BLaER1 treated with 17β-estradiol and CSF1 and Interleukin-3, amounts not matched to agents 10 nM and 100 nM (cell line): ENCODE measurements at regions not wholly inside any gene's neighbourhood (a gene's known extent, or its start where the extent isn't known, plus 50 kb on each side); places are given as distances from the start of the nearest gene placed in this dataset.
A peak's percentile ranks its signal among the peaks of the same experiment; 100 is the strongest.
"Not testable (repeated sequence)": the region's sequence is repeated elsewhere in the genome, so short reads cannot be mapped to it uniquely, and the experiment has no call there.

Source experiments
- H3K27ac ChIP-seq, 11 experiments: shearing (Covaris generic); formaldehyde crosslinking; 2 replicates each; pipeline ENCODE4 v1.8.1; 2022
- H3K27me3 ChIP-seq, 11 experiments: shearing (Covaris generic); formaldehyde crosslinking; 2 replicates each; pipeline ENCODE4 v1.8.1; 2022
- H3K36me3 ChIP-seq, 11 experiments: shearing (Covaris generic); formaldehyde crosslinking; 2 replicates each; pipeline ENCODE4 v1.8.1; 2022
- H3K4me1 ChIP-seq, 10 experiments: shearing (Covaris generic); formaldehyde crosslinking; 2 replicates each; pipeline ENCODE4 v1.8.1; 2022
- H3K4me2 ChIP-seq, 11 experiments: shearing (Covaris generic); formaldehyde crosslinking; 2 replicates each; pipeline ENCODE4 v1.8.1; 2022
- H3K4me3 ChIP-seq, 10 experiments: shearing (Covaris generic); formaldehyde crosslinking; 2 replicates each; pipeline ENCODE4 v1.8.1; 2022
- H3K9ac ChIP-seq, 11 experiments: shearing (Covaris generic); formaldehyde crosslinking; 2 replicates each; pipeline ENCODE4 v1.8.1; 2022
- H3K9me3 ChIP-seq, 11 experiments: shearing (Covaris generic); formaldehyde crosslinking; replicated peaks in 1 of 11; 2 replicates each; pipeline ENCODE4 v1.8.1; 2022
- H4K20me1 ChIP-seq, 11 experiments: shearing (Covaris generic); formaldehyde crosslinking; 2 replicates each; pipeline ENCODE4 v1.8.1; 2022
- Cebpa-rat ChIP-seq, 11 experiments: shearing (Covaris generic); IDR thresholded peaks; 2 replicates each; pipeline ENCODE4 v1.8.1; 2022

DNA sequence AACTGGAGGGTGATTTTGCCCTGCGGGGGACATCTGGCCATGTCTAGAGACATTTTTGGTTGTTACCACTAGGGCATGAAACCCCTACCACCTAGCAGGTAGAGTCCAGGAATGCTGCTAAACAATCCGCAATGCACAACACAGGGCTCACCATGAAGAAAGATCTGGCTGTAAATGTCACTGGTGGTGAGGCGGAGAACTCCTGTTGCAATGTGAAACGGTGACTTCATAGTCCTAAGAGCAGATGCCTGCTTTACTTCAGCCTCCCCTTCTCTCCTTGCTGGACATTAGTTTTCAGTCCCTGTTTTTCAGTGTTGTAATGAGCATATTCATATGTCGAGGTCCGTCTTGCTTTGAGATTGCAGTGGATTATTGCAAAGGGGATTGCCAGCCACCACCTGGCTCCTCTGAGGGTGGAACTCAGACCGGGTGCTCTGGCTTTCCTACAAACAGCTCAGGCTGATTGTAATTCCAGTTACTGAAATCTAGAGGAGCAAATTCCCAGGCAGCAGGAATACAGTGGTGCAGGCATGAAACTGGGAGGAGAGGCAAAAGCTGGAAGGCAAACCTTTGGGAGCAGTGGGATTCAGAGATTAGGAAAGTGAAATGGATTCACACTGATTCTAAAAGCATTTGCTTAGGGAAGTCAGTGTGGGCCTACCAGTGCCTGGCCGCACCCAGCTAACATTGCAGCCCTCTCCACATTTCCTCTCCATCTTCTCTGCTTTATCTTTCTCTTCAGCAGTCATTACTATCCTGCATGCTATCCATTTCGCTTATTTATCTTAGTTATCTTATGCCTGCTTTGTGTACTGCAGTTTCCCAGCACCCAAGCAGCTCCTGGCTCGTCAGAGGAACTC lies 76.1 kb upstream of the PCDH8 start:
- no peak for TF ChIP-seq Cebpa-rat (IDR thresholded peaks at IDR 0.05)
- Histone ChIP-seq H4K20me1 (no peaks in the 10 kb centered on the region), H3K4me3 (no peak overlapping the region), H3K36me3 (no peaks in the 10 kb centered on the region), H3K4me2 (peak overlapping the region in 2 of 11 experiments; percentile 67 to 78; a peak in 4 of 22 replicates), H3K4me1 (peaks cover 0 to 72% (median 9%) of the 10 kb centered on the region in 10 experiments; a peak in 14 of 20 replicates), H3K9ac (no peak overlapping the region), H3K27me3 (no peaks in the 10 kb centered on the region), H3K9me3 (no peaks in the 10 kb centered on the region), H3K27ac (no peak overlapping the region)

DNA sequence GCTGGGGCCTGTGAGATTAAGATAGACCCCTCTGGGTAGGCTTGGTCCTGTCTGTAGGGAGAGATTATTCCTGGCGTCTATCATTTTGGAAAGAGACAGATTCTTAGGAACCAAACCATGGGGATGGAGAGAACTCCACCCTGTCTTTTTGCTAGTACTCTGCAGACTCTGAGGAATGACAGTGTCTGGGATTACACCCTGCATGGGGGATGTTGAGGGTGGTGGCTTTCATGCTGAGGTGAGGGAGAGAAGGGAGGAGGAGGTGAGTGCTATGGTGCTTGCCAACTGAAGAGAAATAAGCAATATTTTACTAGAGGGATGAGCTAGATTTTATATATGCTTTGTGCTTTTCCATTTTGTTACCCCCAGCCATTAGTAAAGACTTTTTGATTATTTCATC lies 74.5 kb upstream of the PCDH8 start:
- Histone ChIP-seq H3K9ac (no peak overlapping the region), H3K27ac (no peak overlapping the region), H3K4me3 (no peak overlapping the region), H3K9me3 (peaks cover 0 to 1% (median 0%) of the 10 kb centered on the region in 11 experiments; a peak in 1 of 22 replicates), H3K4me2 (peak overlapping the region in 2 of 11 experiments; percentile 61 to 73; a peak in 4 of 22 replicates), H3K36me3 (no peaks in the 10 kb centered on the region), H3K4me1 (peaks cover 0 to 75% (median 9%) of the 10 kb centered on the region in 10 experiments; a peak in 14 of 20 replicates), H4K20me1 (no peaks in the 10 kb centered on the region), H3K27me3 (no peaks in the 10 kb centered on the region)
- no peak for TF ChIP-seq Cebpa-rat (IDR thresholded peaks at IDR 0.05)

DNA sequence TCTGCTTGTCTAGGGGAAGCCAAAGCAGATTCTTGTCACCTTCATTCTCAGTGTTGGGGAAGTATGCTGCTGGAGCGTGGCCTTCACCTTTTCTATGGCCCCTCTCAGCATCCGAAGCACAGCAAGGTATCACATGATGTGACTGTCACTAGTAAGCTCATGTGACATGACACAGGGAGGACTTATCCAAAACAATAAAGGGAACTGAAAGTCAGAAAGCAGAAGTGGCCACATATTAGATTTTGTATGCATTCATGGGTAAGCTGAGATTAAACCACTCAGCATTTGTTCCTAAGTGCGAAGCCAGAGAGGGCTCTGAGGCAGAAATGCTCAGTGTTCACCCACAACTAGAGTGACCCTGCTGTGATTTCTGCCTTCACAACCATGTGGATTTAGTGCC lies 72.8 kb upstream of the PCDH8 start:
- peak overlapping the region in 5 of 11 experiments; percentile 22 to 82 (median 74); a peak in 8 of 22 replicates for H3K27ac ChIP-seq
- no peaks in the 10 kb centered on the region for H3K27me3 ChIP-seq
- peak overlapping the region in 2 of 11 experiments; percentile 12 to 50; a peak in 3 of 22 replicates for H3K9ac ChIP-seq
- H3K4me3 ChIP-seq = no peak overlapping the region
- H3K9me3 ChIP-seq = peaks cover 0 to 9% (median 0%) of the 10 kb centered on the region in 11 experiments; a peak in 5 of 22 replicates
- no peaks in the 10 kb centered on the region for H3K36me3 ChIP-seq
- no peak for TF ChIP-seq Cebpa-rat (IDR thresholded peaks at IDR 0.05)
- H4K20me1 ChIP-seq = no peaks in the 10 kb centered on the region
- peak overlapping the region in 6 of 11 experiments; percentile 5 to 73 (median 46); a peak in 11 of 22 replicates for H3K4me2 ChIP-seq
- H3K4me1 ChIP-seq = peaks cover 0 to 65% (median 9%) of the 10 kb centered on the region in 10 experiments; a peak in 14 of 20 replicates

DNA sequence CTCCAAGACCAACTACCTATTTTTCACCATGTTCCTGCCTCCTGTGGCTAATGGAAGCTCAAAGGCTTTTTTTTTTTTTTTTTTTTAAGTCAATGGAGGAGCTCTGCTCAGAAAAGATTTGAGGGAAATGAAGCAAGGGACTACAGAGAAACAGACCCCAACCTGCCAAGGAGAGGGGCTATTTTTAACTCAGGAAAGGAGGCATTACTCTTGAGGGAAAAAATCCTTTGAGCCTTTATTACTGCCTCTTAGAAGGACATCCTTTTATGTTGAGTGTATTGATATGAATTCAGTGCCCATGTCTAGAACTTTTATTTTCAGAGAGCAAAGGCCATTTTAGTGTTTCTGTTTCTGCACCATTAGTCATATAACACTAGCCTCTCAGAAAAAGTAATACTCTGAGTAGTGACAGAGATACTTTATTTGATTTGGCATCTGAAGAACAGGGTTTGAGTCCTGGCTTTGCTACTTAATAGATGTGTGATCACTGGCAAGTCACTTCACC lies 68.1 kb upstream of the PCDH8 start:
- TF ChIP-seq Cebpa-rat (IDR thresholded peaks at IDR 0.05) = no peak
- Histone ChIP-seq H3K27ac (no peak overlapping the region), H3K36me3 (no peaks in the 10 kb centered on the region), H3K9me3 (peaks cover 0 to 9% (median 0%) of the 10 kb centered on the region in 11 experiments; a peak in 5 of 22 replicates), H4K20me1 (no peaks in the 10 kb centered on the region), H3K9ac (no peak overlapping the region), H3K4me3 (no peak overlapping the region), H3K4me1 (peaks cover 0 to 22% (median 5%) of the 10 kb centered on the region in 10 experiments; a peak in 14 of 20 replicates), H3K27me3 (no peaks in the 10 kb centered on the region), H3K4me2 (no peak overlapping the region)

DNA sequence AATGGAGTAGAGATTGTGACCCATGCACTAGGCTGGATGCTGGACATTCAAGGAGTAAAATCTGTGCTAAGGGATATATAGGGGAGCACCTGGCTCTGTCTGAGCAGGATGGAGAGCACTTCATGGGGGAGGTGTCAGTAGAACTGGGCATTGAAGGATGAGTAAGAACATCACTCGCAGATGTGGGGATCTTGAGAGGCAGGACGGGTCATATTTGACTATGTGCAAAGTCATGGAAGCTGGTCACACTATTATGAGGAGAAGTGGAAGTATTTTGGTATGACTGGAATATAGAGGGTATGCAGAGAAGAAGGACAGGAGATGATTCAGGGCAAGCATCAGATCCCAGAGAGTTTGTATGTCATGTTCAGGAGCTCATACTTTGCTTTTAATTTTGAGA lies 62.9 kb upstream of the PCDH8 start:
- no peaks in the 10 kb centered on the region for H4K20me1 ChIP-seq
- H3K4me1 ChIP-seq = peaks cover 0 to 28% (median 0%) of the 10 kb centered on the region in 10 experiments; a peak in 7 of 20 replicates
- no peak overlapping the region for H3K4me3 ChIP-seq
- H3K9ac ChIP-seq = no peak overlapping the region
- no peak for TF ChIP-seq Cebpa-rat (IDR thresholded peaks at IDR 0.05)
- H3K36me3 ChIP-seq = no peaks in the 10 kb centered on the region
- H3K4me2 ChIP-seq = peak overlapping the region in 2 of 11 experiments; percentile 62 to 76; a peak in 3 of 22 replicates
- no peak overlapping the region; a peak in 1 of 22 replicates for H3K27ac ChIP-seq
- H3K27me3 ChIP-seq = no peaks in the 10 kb centered on the region
- H3K9me3 ChIP-seq = no peaks in the 10 kb centered on the region

DNA sequence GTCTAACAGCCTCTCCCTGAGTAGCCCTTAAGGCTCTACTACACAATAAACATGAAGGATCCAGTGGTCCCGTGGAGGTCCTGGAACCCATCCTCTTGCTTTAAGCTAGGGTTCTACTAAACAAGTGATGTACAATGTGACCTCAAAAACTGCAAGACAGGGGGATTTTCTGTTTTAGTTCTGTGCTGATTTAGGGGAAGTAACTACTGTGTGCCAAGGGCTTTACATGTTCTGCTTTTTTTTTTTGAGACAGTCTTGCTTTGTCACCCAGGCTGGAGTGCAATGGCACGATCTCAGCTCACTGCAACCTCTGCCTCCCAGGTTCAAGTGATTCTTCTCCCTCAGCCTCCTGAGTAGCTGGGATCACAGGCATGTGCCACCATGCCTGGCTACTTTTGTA lies 61.9 kb upstream of the PCDH8 start:
- Histone ChIP-seq H3K27ac (peak overlapping the region in 2 of 11 experiments; percentile 15 to 32; a peak in 2 of 22 replicates), H3K4me2 (peak overlapping the region in 4 of 11 experiments; percentile 26 to 76 (median 46); a peak in 7 of 22 replicates), H3K4me1 (peaks cover 0 to 28% (median 0%) of the 10 kb centered on the region in 10 experiments; a peak in 7 of 20 replicates)
- H3K36me3 ChIP-seq, H3K9ac ChIP-seq, H4K20me1 ChIP-seq, H3K9me3 ChIP-seq, H3K4me3 ChIP-seq, H3K27me3 ChIP-seq: not testable (repeated sequence)

DNA sequence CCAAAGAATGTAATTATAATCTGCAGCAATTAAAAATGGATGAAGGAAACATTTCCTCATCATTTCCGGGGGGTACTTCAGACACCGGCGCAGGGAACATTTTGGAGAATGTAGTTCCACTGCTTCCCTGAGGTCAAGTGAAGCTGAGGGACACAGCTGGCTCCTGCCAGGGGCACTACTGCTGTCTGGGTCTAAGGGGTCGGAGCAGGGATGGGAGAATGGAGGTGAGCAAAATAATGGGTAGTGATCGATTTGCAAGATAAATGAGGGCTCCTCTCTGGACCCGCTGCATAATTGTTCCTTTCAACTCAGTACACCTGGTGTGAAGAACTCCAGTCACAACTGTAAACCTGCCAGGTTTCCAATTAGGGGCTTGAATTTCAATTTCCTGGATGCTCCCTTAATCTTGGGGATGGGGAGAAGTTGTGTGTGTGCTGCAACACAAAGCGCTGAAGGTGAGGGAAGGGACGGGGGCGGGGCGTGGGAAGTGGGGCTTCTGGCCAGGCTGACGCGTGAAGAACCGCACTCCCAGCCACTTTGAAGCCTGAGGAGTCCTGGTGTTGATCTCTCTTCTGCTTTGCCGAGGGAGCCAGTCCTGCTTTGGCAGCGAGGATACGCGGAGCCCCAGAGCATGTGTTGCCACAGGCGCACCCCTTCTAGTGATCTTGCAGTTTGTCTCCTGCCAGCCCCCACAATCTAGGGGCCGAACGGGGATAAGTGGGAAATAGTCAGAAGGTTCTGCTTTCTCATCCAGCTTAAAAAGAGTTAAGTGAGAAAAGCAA lies 57.9 kb upstream of the PCDH8 start:
- H3K27me3 ChIP-seq = no peaks in the 10 kb centered on the region
- no peaks in the 10 kb centered on the region for H3K36me3 ChIP-seq
- no peak overlapping the region for H3K9ac ChIP-seq
- no peak overlapping the region for H3K4me2 ChIP-seq
- H4K20me1 ChIP-seq = no peaks in the 10 kb centered on the region
- no peak overlapping the region for H3K27ac ChIP-seq
- H3K4me1 ChIP-seq = peaks cover 0 to 35% (median 2%) of the 10 kb centered on the region in 10 experiments; a peak in 8 of 20 replicates
- TF ChIP-seq Cebpa-rat (IDR thresholded peaks at IDR 0.05) = no peak
- H3K4me3 ChIP-seq = no peak overlapping the region
- H3K9me3 ChIP-seq = no peaks in the 10 kb centered on the region

DNA sequence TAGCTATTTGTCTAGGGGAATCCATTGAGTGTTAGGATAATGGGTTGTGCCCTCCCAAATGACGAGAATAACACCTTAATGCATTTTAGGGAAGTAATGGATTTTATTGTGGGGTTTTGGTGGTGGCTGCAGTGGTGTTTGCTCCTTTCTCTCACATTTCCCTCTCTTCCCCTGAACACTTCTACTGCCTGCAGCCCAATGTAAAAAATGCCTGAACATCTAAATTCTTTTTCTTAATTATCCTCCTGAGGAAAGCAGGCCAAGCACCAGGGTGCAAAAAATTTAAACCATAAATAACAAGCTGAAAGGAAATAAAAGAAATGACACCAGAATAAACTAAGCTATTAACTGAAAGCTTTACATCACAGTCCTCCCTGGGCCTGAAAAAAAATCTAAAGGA lies 57.3 kb upstream of the PCDH8 start:
- Histone ChIP-seq H3K36me3 (no peaks in the 10 kb centered on the region), H4K20me1 (no peaks in the 10 kb centered on the region)

DNA sequence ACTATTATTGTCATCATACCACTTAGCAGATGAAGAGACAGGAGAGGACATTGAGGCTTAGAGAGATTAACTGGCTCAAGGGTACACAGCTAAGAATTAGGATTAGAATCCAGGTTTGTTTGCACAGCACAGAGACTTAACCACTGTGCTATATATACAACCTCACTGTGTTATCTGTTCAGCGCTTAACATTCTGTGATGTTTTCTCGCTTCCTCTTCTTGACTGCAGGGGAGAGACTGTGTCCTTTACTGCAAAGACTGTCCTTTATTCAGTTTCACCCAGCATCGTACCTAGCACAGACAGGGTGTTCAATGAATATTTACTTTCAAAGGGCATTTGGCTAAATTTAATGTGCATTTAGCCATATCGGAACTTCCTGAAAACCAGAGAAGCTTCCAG lies 54.9 kb upstream of the PCDH8 start:
- H3K36me3 ChIP-seq = no peaks in the 10 kb centered on the region
- H3K9ac ChIP-seq = no peak overlapping the region
- H3K27me3 ChIP-seq = no peaks in the 10 kb centered on the region
- H3K4me1 ChIP-seq = peaks cover 0 to 8% (median 0%) of the 10 kb centered on the region in 10 experiments; a peak in 3 of 20 replicates
- H3K4me2 ChIP-seq = no peak overlapping the region
- no peak for TF ChIP-seq Cebpa-rat (IDR thresholded peaks at IDR 0.05)
- H3K9me3 ChIP-seq = no peaks in the 10 kb centered on the region
- H4K20me1 ChIP-seq = no peaks in the 10 kb centered on the region
- no peak overlapping the region for H3K27ac ChIP-seq
- no peak overlapping the region for H3K4me3 ChIP-seq

More for the DNA sequence above, 57.3 kb upstream of the PCDH8 start:
- no peak overlapping the region for H3K9ac ChIP-seq
- H3K4me2 ChIP-seq = no peak overlapping the region
- no peaks in the 10 kb centered on the region for H3K9me3 ChIP-seq
- no peak for TF ChIP-seq Cebpa-rat (IDR thresholded peaks at IDR 0.05)
- H3K4me1 ChIP-seq = peaks cover 0 to 29% (median 1%) of the 10 kb centered on the region in 10 experiments; a peak in 8 of 20 replicates
- H3K4me3 ChIP-seq = no peak overlapping the region
- no peaks in the 10 kb centered on the region for H3K27me3 ChIP-seq
- H3K27ac ChIP-seq = no peak overlapping the region
